ENCODE measurements at regions not wholly inside any gene's neighbourhood (a gene's known extent, or its start where the extent isn't known, plus 50 kb on each side); places are given as distances from the start of the nearest gene placed in this dataset.

DNA sequence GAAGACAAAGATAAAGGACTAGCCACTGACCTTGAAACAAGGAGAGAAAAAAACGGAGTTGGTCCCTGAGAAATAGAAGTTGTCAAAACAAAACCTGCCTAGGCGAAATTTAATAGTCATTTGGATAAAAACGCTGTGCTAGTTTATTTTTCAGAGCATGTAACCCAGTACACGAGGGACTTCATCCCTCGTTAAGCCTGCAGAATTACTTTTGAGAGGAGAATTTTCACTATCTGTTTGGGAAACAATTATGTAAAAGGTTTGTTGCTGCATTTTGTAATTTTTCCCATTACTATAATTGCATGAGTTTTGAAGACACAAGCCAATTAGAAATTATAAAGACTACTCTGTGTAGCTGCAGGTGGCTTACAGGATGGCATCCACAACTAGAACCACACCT lies 71.6 kb upstream of the MAP3K7 start:
- TF ChIP-seq, protein P1, sequence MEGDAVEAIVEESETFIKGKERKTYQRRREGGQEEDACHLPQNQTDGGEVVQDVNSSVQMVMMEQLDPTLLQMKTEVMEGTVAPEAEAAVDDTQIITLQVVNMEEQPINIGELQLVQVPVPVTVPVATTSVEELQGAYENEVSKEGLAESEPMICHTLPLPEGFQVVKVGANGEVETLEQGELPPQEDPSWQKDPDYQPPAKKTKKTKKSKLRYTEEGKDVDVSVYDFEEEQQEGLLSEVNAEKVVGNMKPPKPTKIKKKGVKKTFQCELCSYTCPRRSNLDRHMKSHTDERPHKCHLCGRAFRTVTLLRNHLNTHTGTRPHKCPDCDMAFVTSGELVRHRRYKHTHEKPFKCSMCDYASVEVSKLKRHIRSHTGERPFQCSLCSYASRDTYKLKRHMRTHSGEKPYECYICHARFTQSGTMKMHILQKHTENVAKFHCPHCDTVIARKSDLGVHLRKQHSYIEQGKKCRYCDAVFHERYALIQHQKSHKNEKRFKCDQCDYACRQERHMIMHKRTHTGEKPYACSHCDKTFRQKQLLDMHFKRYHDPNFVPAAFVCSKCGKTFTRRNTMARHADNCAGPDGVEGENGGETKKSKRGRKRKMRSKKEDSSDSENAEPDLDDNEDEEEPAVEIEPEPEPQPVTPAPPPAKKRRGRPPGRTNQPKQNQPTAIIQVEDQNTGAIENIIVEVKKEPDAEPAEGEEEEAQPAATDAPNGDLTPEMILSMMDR (IDR thresholded peaks at IDR 0.05), result no peak
- no peak overlapping the region for H3K4me3 Mint-ChIP-seq (ENCODE audit: unreplicated experiment)
- H3K27me3 Mint-ChIP-seq (ENCODE audit: unreplicated experiment), result peaks cover 11% of the 10 kb centered on the region
- no peaks in the 10 kb centered on the region for H3K9me3 Mint-ChIP-seq (ENCODE audit: unreplicated experiment)
- no peak overlapping the region for H3K27ac Mint-ChIP-seq (ENCODE audit: unreplicated experiment)
- DNase-seq (ENCODE audit: extremely low spot score, unreplicated experiment), result no peak
- no peaks in the 10 kb centered on the region for H3K36me3 Mint-ChIP-seq (ENCODE audit: unreplicated experiment)
- H3K4me1 Mint-ChIP-seq (ENCODE audit: unreplicated experiment), result no peaks in the 10 kb centered on the region

DNA sequence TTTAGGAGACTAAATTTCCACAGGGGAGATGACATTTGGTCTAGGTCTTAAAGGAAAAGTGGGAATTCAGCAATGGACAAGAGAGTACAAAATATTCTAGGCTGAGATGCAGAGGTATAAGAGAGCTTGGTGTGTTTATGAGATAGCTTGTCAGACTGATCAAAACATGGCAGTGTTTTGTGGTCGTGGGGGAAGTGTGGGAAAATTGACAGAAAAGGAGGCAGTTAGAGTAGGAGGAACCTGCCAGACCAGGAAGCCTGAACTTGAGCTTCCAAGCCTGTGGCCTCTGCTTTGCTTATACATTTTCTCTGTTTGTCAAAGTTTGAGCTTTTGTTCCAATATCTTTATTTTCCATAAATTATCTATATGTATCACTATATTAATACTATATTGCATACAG lies 69.5 kb upstream of the MAP3K7 start:
- TF ChIP-seq, protein P1 (IDR thresholded peaks at IDR 0.05), result no peak
- Mint-ChIP-seq H3K36me3 (ENCODE audit: unreplicated experiment) (no peaks in the 10 kb centered on the region), H3K4me1 (ENCODE audit: unreplicated experiment) (no peaks in the 10 kb centered on the region), H3K9me3 (ENCODE audit: unreplicated experiment) (no peaks in the 10 kb centered on the region), H3K4me3 (ENCODE audit: unreplicated experiment) (no peak overlapping the region), H3K27ac (ENCODE audit: unreplicated experiment) (no peak overlapping the region), H3K27me3 (ENCODE audit: unreplicated experiment) (peaks cover 11% of the 10 kb centered on the region)
- DNase-seq (ENCODE audit: extremely low spot score, unreplicated experiment), result no peak

DNA sequence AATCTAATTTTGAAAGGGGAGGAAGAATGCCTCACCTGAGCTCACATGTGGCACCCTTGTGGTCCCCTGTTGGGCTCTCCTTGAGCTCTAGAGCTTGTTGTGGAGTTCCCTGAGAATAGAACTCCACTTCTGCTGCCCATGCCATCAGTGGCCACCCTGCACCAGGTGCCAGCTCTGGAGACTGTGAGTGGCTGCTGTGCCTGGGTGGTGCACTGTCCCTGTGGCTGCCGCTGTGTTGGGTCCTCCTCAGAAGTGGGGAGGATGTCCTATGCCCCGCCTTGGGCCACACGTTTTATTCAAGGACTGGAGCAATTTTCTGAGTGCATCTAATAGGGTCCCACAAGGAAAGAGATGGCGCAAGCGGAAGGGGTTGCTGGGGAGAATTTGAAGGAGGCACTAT lies 67.9 kb upstream of the MAP3K7 start:
- H3K4me3 Mint-ChIP-seq (ENCODE audit: unreplicated experiment), result no peak overlapping the region
- H3K36me3 Mint-ChIP-seq (ENCODE audit: unreplicated experiment), result no peaks in the 10 kb centered on the region
- TF ChIP-seq, protein P1 (IDR thresholded peaks at IDR 0.05), result no peak
- H3K4me1 Mint-ChIP-seq (ENCODE audit: unreplicated experiment), result no peaks in the 10 kb centered on the region
- no peak overlapping the region for H3K27ac Mint-ChIP-seq (ENCODE audit: unreplicated experiment)
- peaks cover 11% of the 10 kb centered on the region for H3K27me3 Mint-ChIP-seq (ENCODE audit: unreplicated experiment)
- no peaks in the 10 kb centered on the region for H3K9me3 Mint-ChIP-seq (ENCODE audit: unreplicated experiment)
- no peak for DNase-seq (ENCODE audit: extremely low spot score, unreplicated experiment)

DNA sequence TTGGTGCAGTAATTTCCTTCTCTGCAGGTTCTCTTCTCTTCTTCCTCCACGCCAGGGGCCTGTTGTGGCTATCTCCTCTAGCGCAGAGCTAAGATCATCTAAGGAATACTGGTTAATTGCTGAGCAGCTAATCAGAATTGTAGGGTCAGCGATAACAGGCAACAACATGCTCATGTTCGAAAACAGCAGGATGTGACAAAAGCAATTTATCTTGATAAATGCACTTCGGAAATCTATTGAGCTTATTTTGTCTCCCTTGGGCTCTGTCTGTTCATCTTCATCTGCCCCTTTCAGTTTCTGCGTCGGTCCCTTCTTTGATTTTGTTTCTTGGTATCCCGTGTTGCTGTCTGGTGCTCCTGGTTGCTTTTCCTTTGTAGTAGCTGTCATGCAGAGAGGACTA lies 67.3 kb upstream of the MAP3K7 start:
- Mint-ChIP-seq H3K4me3 (ENCODE audit: unreplicated experiment) (no peak overlapping the region), H3K36me3 (ENCODE audit: unreplicated experiment) (no peaks in the 10 kb centered on the region), H3K27ac (ENCODE audit: unreplicated experiment) (no peak overlapping the region), H3K9me3 (ENCODE audit: unreplicated experiment) (no peaks in the 10 kb centered on the region), H3K27me3 (ENCODE audit: unreplicated experiment) (peaks cover 11% of the 10 kb centered on the region), H3K4me1 (ENCODE audit: unreplicated experiment) (no peaks in the 10 kb centered on the region)
- DNase-seq (ENCODE audit: extremely low spot score, unreplicated experiment), result no peak
- TF ChIP-seq, protein P1 (IDR thresholded peaks at IDR 0.05), result no peak

DNA sequence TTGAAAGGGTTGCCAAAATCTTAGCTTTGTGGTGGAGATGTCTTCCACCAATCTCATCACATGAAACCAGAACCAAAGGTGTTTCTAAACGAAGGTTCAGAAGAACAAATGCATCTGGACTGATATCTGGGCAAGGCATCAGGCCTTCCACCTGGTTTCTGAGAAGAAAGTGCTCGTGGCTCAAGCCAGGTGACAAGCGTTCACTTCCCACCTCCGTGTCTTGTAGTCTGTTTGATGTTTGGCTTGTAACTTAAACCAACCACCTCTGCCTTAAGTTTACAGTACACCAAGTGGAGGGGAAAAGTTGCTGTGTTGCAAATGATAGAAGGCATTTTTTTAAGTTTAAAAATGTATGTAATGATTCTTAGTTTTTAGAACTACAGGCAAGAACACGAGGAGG lies 66.9 kb upstream of the MAP3K7 start:
- Mint-ChIP-seq H3K4me3 (ENCODE audit: unreplicated experiment) (no peak overlapping the region), H3K27me3 (ENCODE audit: unreplicated experiment) (peaks cover 11% of the 10 kb centered on the region), H3K36me3 (ENCODE audit: unreplicated experiment) (no peaks in the 10 kb centered on the region), H3K9me3 (ENCODE audit: unreplicated experiment) (no peaks in the 10 kb centered on the region), H3K4me1 (ENCODE audit: unreplicated experiment) (no peaks in the 10 kb centered on the region), H3K27ac (ENCODE audit: unreplicated experiment) (no peak overlapping the region)
- no peak for DNase-seq (ENCODE audit: extremely low spot score, unreplicated experiment)
- TF ChIP-seq, protein P1 (IDR thresholded peaks at IDR 0.05), result no peak

Measured in osteocyte (in vitro differentiated cells).